Kidney epithelial cell (primary cell): ENCODE measurements at regions not wholly inside any gene's neighbourhood (a gene's known extent, or its start where the extent isn't known, plus 50 kb on each side); places are given as distances from the start of the nearest gene placed in this dataset.

Experiments
- DNase-seq: peaks from one replicate; pipeline ENCODE4 v3.0.0-alpha.2; 2010; ENCODE audit warnings: low read depth
- H3K27me3 ChIP-seq: 2 replicates; pipeline ENCODE4 v1.6.0; 2011; ENCODE audit warnings: low read length; ENCODE audit not compliant: control insufficient read depth, insufficient read depth
- H3K36me3 ChIP-seq: 2 replicates; pipeline ENCODE4 v1.5.1; 2011; ENCODE audit warnings: low read length; ENCODE audit not compliant: control insufficient read depth, insufficient read depth
- H3K4me3 ChIP-seq: 2 replicates; pipeline ENCODE4 v1.5.1; 2011; ENCODE audit warnings: low read depth, mild to moderate bottlenecking, control low read depth, low read length
- CTCF ChIP-seq: IDR thresholded peaks from 2 replicates; pipeline ENCODE4 v1.5.1; 2011; ENCODE audit warnings: mild to moderate bottlenecking, moderate library complexity, low read length, control low read depth, inconsistent platforms; ENCODE audit not compliant: insufficient read depth, poor library complexity, severe bottlenecking

- H3K27me3 ChIP-seq = no peaks in the 10 kb centered on the region
- no peak for TF ChIP-seq CTCF
- no peak overlapping the region for H3K4me3 ChIP-seq
- no peaks in the 10 kb centered on the region for H3K36me3 ChIP-seq
- no peak for DNase-seq
Observed at GRCh38 chr13:50283017-50283416, 267.8 kb downstream of the KCNRG start.

GRCh38 chr13:50284540-50284939 is 269.3 kb downstream of the KCNRG start:
- Histone ChIP-seq H3K27me3 (no peaks in the 10 kb centered on the region), H3K4me3 (no peak overlapping the region), H3K36me3 (no peaks in the 10 kb centered on the region)
- TF ChIP-seq CTCF = no peak
- DNase-seq = no peak

GRCh38 chr13:50285283-50285682 is 270.0 kb downstream of the KCNRG start:
- DNase-seq = no peak
- Histone ChIP-seq H3K36me3 (no peaks in the 10 kb centered on the region), H3K27me3 (no peaks in the 10 kb centered on the region), H3K4me3 (no peak overlapping the region)
- no peak for TF ChIP-seq CTCF

- H3K36me3 ChIP-seq = no peaks in the 10 kb centered on the region
Observed at GRCh38 chr13:50286324-50286723, 271.1 kb downstream of the KCNRG start.

GRCh38 chr13:50290186-50290585 is 274.9 kb downstream of the KCNRG start:
- H3K36me3 ChIP-seq = no peaks in the 10 kb centered on the region
- DNase-seq = no peak
- H3K4me3 ChIP-seq = no peak overlapping the region
- TF ChIP-seq CTCF = no peak
- H3K27me3 ChIP-seq = no peaks in the 10 kb centered on the region

More at GRCh38 chr13:50286324-50286723, 271.1 kb downstream of the KCNRG start:
- no peaks in the 10 kb centered on the region for H3K27me3 ChIP-seq
- no peak overlapping the region for H3K4me3 ChIP-seq
- TF ChIP-seq CTCF = no peak
- no peak for DNase-seq

- Histone ChIP-seq H3K36me3 (no peaks in the 10 kb centered on the region), H3K27me3 (no peaks in the 10 kb centered on the region), H3K4me3 (no peak overlapping the region)
- DNase-seq = peak; percentile 16
- no peak for TF ChIP-seq CTCF
Observed at GRCh38 chr13:50291611-50292010, 276.4 kb downstream of the KCNRG start.
